ENCODE measurements at regions not wholly inside any gene's neighbourhood (a gene's known extent, or its start where the extent isn't known, plus 50 kb on each side); places are given as distances from the start of the nearest gene placed in this dataset.

DNA sequence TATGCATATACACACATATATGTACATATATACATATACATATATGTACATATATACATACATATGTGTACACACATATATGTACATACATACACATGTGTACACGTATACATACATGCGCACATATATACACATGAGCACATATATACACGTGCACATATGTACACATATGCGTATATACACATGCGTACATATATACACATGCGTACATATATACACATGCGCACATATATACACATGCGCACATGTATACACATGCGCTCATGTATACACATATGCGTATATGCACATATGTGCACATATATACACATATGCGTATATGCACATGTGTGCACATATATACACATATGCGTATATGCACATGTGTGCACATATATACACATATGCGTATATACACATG, 353.0 kb downstream of the EDEM1 start:
- TF ChIP-seq, protein P1, sequence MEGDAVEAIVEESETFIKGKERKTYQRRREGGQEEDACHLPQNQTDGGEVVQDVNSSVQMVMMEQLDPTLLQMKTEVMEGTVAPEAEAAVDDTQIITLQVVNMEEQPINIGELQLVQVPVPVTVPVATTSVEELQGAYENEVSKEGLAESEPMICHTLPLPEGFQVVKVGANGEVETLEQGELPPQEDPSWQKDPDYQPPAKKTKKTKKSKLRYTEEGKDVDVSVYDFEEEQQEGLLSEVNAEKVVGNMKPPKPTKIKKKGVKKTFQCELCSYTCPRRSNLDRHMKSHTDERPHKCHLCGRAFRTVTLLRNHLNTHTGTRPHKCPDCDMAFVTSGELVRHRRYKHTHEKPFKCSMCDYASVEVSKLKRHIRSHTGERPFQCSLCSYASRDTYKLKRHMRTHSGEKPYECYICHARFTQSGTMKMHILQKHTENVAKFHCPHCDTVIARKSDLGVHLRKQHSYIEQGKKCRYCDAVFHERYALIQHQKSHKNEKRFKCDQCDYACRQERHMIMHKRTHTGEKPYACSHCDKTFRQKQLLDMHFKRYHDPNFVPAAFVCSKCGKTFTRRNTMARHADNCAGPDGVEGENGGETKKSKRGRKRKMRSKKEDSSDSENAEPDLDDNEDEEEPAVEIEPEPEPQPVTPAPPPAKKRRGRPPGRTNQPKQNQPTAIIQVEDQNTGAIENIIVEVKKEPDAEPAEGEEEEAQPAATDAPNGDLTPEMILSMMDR (IDR thresholded peaks at IDR 0.05 in 8 of 11, conservative IDR thresholded peaks at IDR 0.05 in 3 of 11) = no peak
- no peak for TF ChIP-seq POLR2A (IDR thresholded peaks at IDR 0.05)
- no peak for TF ChIP-seq POLR2AphosphoS5 (IDR thresholded peaks at IDR 0.05)

Data from spleen (tissue), 7 donors.